ENCODE measurements at regions not wholly inside any gene's neighbourhood (a gene's known extent, or its start where the extent isn't known, plus 50 kb on each side); places are given as distances from the start of the nearest gene placed in this dataset.

GRCh38 chr12:68499616-68500015, 111.1 kb upstream of the RAP1B start:
- DNase-seq (ENCODE audit: insufficient read length, low spot score) (no peak), FAIRE-seq (no peak)

DNA sequence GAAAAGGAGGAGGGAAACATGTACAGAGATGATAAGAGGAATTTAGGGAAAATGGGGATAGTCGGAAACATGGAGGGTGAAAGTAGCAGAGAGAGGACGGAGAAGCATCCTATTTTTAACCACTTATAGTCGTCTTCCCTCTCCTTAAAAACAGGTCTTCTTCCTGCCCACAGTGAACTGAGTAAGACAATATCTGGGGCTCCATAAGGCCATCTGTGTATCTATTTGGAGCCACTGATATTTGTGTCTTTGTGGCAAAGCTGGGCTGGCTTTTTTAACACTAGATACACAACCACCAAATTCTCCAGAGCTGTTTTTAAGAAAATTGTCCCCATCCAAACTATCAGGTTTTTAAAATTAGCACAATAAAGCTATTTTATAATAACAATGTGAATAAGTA, 109.5 kb upstream of the RAP1B start:
- FAIRE-seq (no peak), DNase-seq (ENCODE audit: insufficient read length, low spot score) (no peak)

- no peak for FAIRE-seq
- no peak for DNase-seq (ENCODE audit: insufficient read length, low spot score)
These were observed 104.7 kb upstream of the RAP1B start for GRCh38 chr12:68505970-68506369.

- FAIRE-seq: no peak
- DNase-seq (ENCODE audit: insufficient read length, low spot score): no peak
These were observed 104.1 kb upstream of the RAP1B start for GRCh38 chr12:68506619-68507018.

DNA sequence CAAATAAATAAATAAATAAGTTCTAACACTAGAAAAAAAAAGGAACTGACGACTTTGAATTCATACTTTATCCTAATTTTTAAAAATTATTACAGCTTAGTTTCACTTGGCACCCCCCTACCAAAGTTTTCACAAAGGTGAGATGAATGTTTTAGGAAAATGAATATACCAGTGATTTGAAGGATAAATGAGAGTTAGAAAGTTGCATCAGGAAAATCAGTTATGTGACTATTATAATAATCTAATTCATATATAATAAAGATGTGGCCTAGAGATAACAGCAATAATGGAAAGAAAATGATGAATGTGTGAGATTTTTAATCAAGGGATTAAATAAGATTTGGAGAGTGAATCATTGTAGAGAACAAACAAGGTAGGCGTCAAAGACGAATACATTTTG, 103.0 kb upstream of the RAP1B start:
- no peak for DNase-seq (ENCODE audit: insufficient read length, low spot score)
- FAIRE-seq: no peak

- FAIRE-seq (no peak), DNase-seq (ENCODE audit: insufficient read length, low spot score) (no peak)
These were observed 102.1 kb upstream of the RAP1B start for GRCh38 chr12:68508576-68508975.

GRCh38 chr12:68509242-68509641, 101.5 kb upstream of the RAP1B start:
- no peak for FAIRE-seq
- no peak for DNase-seq (ENCODE audit: insufficient read length, low spot score)

- FAIRE-seq: no peak
These were observed 100.3 kb upstream of the RAP1B start for GRCh38 chr12:68510397-68510796.

GRCh38 chr12:68514807-68515411, 95.8 kb upstream of the RAP1B start:
- FAIRE-seq (no peak), DNase-seq (ENCODE audit: insufficient read length, low spot score) (no peak)

More at GRCh38 chr12:68510397-68510796, 100.3 kb upstream of the RAP1B start:
- no peak for DNase-seq (ENCODE audit: insufficient read length, low spot score)

DNA sequence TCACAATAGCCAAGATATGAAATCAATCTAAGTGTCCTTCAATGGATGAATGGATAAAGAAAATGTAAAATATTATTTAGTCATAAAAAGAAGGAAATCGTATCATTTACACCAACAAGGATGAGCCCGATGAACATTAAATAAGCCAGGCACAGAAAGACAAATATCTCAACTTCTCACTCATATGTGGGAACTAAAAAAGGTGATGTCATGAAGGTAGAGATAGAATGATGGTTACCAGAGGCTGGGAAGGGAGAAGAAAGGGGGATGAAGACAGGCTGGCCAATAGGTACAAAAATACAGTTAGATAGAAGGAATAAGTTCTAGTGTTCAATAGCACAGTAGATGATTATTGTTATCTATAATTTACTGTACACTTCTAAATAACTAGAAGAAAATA, 94.9 kb upstream of the RAP1B start:
- FAIRE-seq (no peak), DNase-seq (ENCODE audit: insufficient read length, low spot score) (no peak)

GRCh38 chr12:68521321-68521839, 89.3 kb upstream of the RAP1B start:
- FAIRE-seq (no peak), DNase-seq (ENCODE audit: insufficient read length, low spot score) (no peak)

DNA sequence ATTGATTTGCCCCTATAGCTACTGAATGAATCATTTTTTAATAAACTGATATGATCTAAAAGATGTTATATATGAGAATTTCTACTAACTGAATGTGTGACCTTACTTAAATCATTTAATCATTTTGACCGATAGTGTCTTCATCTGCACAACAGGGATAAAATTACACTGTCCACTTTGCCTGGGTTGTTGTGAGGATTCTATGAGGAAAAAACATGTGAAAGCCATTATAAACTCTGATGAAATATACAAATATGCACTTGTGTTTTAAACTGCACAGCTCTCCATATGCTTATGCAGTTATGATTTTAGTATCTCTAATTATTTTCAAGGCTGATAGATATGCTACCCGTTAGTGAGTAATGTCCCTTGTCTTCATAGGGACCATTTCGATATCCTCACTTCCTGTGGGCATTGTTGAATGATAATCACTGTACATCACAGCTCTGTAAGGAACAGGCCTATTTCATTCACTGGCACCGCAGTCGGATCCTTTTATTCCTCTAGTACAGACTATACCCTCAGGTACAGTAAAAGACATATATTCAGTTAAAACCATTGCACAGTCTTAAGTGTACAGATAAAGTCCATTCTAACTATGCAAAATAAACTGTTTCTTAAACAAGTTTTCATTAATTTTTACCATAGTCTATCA, 88.7 kb upstream of the RAP1B start:
- no peak for FAIRE-seq
- no peak for DNase-seq (ENCODE audit: insufficient read length, low spot score)

GRCh38 chr12:68529466-68529865, 81.2 kb upstream of the RAP1B start:
- FAIRE-seq (no peak), DNase-seq (ENCODE audit: insufficient read length, low spot score) (no peak)

GRCh38 chr12:68529869-68530268, 80.8 kb upstream of the RAP1B start:
- DNase-seq (ENCODE audit: insufficient read length, low spot score): no peak
- no peak for FAIRE-seq

DNA sequence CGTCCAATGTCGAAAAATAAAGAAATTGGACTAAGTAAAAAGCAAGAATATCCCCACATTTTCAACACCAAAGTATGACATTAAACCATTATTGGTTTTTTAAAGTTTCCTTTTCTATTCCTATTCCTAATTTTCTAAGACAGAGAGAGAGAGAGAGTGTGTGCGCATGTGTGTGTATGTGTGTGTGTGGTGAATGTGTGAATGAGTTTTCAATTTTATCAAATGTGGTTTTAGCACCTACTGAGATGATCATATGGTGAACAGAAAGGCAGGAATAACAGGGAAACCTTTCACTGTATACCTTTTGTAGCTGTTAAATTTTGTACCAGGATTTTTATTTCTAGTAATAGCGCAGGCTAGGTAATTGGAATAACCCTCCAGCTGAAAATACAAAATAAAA, 80.4 kb upstream of the RAP1B start:
- DNase-seq (ENCODE audit: insufficient read length, low spot score): no peak
- FAIRE-seq: no peak

- FAIRE-seq (no peak), DNase-seq (ENCODE audit: insufficient read length, low spot score) (no peak)
These were observed 79.7 kb upstream of the RAP1B start for GRCh38 chr12:68530965-68531364.

DNA sequence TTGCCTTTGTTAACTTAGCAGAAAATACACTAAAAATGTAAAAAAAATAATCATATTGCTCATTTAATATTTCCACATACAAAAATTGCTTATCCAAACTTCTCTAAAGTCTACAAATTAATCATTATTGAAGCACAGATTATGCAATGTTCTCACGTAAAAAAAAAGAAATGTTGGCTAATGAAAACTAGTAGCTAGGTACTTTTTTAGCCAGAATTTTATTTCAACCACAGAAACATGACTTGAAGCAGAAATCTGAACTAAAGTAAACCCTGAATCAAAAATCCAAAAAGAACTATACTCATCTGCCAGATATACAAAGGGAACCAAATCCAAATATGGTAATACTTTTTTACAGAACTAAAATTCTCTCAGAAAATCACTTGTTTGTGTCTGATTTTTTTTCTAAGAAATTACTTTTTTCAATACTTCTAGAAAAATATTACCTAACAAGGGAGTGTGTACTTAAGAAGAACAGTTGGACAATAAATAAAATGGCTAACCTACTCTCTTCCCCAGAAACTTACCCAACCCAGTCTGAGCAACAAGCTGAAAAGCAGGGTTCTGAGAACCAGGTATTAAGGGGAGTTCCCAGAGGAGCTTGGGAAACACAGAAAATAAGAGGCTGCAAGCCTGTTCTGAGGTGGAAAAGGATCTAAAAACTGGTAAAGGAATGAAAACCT, 78.4 kb upstream of the RAP1B start:
- FAIRE-seq: no peak

GRCh38 chr12:68532887-68533248, 77.8 kb upstream of the RAP1B start:
- DNase-seq (ENCODE audit: insufficient read length, low spot score) (no peak), FAIRE-seq (no peak)

More for the DNA sequence above, 78.4 kb upstream of the RAP1B start:
- no peak for DNase-seq (ENCODE audit: insufficient read length, low spot score)

DNA sequence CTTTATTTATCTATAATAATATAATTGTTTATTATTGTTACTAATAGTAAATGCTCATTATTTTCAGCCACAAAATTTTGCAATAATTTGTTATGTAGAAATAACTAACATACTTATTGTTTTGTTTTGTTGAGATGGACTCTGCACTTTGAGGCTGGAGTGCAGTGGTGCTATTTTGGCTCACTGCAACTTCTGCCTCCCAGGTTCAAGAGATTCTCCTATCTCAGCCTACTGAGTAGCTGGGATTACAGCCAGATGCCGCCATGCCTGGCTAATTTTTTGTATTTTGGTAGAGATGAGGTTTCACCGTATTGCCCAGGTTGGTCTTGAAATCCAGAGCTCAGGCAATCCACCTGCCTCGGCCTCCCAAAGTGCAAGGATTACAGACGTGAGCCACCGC, 76.6 kb upstream of the RAP1B start:
- no peak for DNase-seq (ENCODE audit: insufficient read length, low spot score)
- FAIRE-seq: no peak

- no peak for DNase-seq (ENCODE audit: insufficient read length, low spot score)
- FAIRE-seq: no peak
These were observed 73.7 kb upstream of the RAP1B start for GRCh38 chr12:68536885-68537485.

- no peak for DNase-seq (ENCODE audit: insufficient read length, low spot score)
- FAIRE-seq: no peak
These were observed 73.1 kb upstream of the RAP1B start for GRCh38 chr12:68537571-68537970.

Data from GM19239 (cell line).